Upper lobe of left lung (tissue), 4 donors: ENCODE measurements at regions not wholly inside any gene's neighbourhood (a gene's known extent, or its start where the extent isn't known, plus 50 kb on each side); places are given as distances from the start of the nearest gene placed in this dataset.

Experiments
- EP300 ChIP-seq, 4 donors: sonication (generic); formaldehyde crosslinking; IDR thresholded peaks; one replicate each; pipeline ENCODE4 v1.5.1; 2017; ENCODE audit warnings: antibody characterized with exemption in 4 of 4, control low read depth in 2 of 4
- POLR2A ChIP-seq, 4 donors: fragments of 450-650 bp; IDR thresholded peaks; one replicate each; pipeline ENCODE4 v1.5.1; 2016 to 2017; ENCODE audit warnings: antibody characterized with exemption in 4 of 4, mild to moderate bottlenecking in 2 of 4
- POLR2AphosphoS5 ChIP-seq, 2 donors: sonication (generic); formaldehyde crosslinking; IDR thresholded peaks; one replicate each; pipeline ENCODE4 v1.5.1; 2017; ENCODE audit warnings: antibody characterized with exemption in 2 of 2
- TF ChIP-seq, protein P1 (sequence below), 6 experiments: fragments of 450-650 bp in 4 of 6; fragments of 200-600 bp in 2 of 6; sonication (generic) in 2 of 6; IDR thresholded peaks; one replicate each; pipeline ENCODE4 v1.5.1; 2016 to 2019; ENCODE audit warnings: antibody characterized with exemption in 6 of 6

DNA sequence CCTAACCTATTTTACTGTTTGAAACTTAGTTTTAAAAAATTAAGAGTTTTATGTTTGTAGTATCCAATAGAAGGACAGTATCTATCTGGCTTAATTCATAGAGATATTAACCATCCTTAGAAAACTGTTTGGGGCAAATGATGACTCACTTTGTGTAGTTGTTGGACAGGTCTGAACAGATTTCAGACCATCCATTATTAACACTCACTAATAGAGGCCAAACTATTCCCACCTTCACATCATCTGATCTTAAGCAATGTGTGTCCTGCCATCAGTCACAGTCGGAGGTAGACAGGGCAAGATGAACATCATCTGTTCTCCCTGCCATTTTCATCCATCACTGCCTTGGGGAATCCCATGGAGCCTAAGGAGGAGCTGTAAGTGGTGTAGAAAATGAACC is 164.6 kb upstream of the DCC start:
- TF ChIP-seq, protein P1, sequence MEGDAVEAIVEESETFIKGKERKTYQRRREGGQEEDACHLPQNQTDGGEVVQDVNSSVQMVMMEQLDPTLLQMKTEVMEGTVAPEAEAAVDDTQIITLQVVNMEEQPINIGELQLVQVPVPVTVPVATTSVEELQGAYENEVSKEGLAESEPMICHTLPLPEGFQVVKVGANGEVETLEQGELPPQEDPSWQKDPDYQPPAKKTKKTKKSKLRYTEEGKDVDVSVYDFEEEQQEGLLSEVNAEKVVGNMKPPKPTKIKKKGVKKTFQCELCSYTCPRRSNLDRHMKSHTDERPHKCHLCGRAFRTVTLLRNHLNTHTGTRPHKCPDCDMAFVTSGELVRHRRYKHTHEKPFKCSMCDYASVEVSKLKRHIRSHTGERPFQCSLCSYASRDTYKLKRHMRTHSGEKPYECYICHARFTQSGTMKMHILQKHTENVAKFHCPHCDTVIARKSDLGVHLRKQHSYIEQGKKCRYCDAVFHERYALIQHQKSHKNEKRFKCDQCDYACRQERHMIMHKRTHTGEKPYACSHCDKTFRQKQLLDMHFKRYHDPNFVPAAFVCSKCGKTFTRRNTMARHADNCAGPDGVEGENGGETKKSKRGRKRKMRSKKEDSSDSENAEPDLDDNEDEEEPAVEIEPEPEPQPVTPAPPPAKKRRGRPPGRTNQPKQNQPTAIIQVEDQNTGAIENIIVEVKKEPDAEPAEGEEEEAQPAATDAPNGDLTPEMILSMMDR (IDR thresholded peaks at IDR 0.05), result no peak
- TF ChIP-seq POLR2A (IDR thresholded peaks at IDR 0.05) (no peak), POLR2AphosphoS5 (IDR thresholded peaks at IDR 0.05) (no peak), EP300 (IDR thresholded peaks at IDR 0.05) (no peak)
